HT-29 (cell line): ENCODE measurements at regions not wholly inside any gene's neighbourhood (a gene's known extent, or its start where the extent isn't known, plus 50 kb on each side); places are given as distances from the start of the nearest gene placed in this dataset.
"Not testable (repeated sequence)": the region's sequence is repeated elsewhere in the genome, so short reads cannot be mapped to it uniquely, and the experiment has no call there.

ENCODE experiments used
- DNase-seq: peaks from one replicate; pipeline ENCODE4 v3.0.0-alpha.2; 2015; ENCODE audit warnings: low spot score

DNA sequence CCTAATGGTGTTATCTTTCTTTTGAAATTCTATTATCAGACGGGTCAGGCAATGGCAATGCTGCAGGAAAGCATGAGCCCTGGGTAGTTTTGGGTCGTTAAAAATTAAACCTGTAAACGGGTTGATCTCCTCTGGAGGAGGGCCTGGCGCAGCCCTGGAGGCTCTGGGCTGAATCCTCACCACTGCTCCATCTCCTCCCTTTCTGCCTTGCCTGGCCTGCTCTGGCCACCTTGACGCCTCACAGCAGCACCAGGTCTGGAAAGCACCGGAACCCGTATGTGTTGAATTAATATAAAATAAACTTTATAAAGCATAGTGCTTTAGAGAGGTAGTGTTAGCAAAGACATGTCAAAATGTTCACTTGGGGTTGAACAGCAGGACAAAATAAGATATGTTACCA, 316.1 kb downstream of the LNPK start:
- DNase-seq = no peak

DNA sequence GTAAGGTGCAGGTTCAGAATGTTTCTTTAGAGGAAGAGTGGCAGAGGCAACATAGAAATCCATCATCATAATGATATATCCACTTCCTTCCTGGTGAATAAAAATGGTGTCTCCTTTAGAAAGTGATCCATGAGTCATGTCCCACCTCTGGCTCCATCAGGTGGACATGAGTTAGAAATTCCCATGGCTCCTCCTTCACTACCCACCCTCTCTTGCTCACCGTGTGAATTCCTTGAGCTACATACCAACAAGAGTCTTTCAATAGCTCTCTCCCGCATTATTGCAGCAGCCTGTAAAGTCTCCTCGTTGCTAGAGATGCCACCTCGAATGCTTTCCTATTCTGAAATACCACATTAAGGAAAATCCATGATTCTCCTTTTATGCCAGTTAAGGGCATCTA, 317.6 kb downstream of the LNPK start:
- peak; percentile 74 for DNase-seq

DNA sequence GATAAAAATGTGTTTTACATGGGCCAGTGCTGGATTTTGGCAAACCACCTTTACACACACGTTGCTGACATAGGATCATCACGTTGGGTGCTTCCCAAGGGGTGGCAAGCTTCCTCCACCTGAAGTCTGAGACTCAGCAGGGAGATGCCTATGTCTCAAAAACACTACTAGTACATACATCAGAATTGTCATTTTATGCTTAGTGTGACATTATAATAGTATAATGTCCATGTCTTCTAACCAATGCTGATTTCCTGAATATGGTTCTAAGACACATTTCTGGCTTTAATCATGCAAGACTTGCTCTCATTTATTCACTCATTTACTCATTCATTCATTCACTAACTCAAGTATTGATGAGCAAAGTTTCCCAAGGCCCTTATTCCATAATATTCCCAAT, 322.3 kb downstream of the LNPK start:
- no peak for DNase-seq

DNA sequence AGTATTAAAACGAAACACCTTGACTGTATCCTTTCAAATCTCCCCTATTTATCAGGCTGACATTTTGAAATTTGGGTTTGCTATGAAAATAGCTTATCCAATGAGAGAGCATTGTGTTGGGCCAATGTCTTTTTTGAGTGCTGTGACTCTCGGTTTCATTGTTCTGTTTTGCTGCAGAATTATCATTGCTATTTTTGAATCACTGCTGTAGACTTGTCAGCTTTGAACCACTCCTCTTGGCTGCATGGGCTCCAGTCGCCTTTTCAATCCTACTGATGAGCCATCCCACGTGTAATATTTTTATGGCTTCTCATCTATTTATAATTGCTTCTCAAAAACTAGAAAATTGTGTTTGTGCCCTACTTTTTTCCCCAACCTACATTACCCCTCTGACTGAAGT, 322.8 kb downstream of the LNPK start:
- no peak for DNase-seq

DNA sequence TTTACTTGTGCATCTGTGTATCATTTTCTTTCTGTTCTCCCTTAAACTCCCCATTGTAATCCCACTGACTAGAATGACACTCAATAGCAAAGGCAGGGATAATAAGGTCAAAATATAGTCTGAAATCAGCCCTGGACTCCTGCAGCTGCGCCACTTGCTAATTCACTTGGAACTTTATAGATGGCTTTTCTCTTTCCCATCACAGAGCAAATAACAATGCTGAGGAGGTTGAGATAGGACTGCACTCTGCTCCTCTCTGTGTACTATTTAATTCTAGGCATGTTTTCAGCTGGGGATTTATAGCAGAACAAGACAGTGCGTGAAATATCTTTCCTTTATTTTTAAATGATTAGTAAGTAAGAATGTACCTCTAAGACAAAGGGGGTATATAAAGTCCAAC, 324.2 kb downstream of the LNPK start:
- no peak for DNase-seq

DNA sequence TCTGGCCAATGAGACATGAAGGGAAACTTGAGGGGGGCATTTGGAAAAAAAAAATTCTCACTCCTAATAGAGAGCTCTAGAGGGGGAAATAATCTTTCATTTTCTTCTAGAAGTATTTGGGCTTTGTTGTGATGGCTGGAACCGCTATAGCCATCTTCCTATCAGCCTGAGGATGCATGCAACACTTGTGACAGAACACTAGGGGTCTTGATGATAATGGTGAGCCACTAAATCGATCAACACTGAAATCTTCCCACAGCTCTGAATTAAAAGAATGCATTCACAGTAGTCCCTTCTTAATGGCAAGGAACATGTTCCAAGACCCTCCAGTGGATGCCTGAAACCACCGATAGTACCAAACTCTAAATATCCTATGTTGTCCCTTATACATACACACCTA, 325.3 kb downstream of the LNPK start:
- no peak for DNase-seq

DNA sequence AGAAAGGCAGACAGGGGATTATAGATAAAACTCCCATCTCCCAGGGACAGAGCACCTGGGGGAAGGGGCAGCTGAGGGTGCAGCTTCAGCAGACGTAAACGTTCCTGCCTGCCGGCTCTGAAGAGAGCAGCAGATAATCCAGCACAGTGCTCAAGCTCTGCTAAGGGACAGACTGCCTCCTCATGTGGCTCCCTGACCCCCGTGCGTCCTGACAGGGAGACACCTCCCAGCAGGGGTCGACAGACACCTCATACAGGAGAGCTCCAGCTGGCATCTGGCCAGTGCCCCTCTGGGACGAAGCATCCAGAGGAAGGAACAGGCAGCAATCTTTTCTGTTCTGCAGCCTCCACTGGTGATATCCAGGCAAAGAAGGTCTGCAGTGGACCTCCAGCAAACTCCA, 333.3 kb downstream of the LNPK start:
- not testable (repeated sequence) for DNase-seq

DNA sequence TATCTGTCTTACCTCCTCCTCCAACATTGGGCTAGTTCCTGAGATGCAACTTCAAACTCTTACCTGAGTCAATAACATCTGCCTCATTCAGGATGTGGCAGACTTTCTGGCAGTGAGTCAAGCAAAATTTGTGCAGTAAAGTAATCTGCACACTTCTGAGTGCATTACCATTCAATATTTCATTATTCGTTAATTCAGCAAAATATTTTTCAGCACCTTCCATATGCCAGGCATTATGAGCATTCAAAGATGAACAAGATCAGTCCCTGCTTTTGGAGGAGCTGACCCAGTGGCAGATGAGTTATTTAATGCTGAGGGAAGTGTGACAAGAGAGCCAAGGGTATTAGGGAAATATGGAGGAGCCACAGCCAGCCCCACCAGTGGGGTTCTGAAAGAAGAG, 339.7 kb downstream of the LNPK start:
- DNase-seq = no peak

DNA sequence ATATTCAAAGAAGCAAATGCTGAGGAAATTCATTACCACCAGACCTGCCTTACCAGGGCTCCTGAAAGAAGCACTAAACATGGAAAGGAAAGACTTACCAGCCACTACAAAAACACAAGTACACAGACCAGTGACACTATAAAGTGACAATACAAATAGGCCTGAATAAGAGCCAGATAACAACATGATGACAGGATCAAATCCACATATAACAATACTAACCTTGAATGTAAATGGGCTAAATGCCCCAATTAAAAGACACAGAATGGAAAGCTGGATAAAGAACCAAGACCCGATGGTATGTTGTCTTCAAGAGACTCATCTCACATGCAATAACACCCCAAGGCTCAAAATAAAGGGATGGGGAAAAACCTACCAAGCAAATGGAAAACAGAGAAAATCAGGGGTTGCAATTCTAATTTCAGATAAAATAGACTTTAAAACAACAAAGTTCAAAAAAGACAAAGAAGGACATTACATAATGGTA, 353.4 kb downstream of the LNPK start:
- DNase-seq = no peak

DNA sequence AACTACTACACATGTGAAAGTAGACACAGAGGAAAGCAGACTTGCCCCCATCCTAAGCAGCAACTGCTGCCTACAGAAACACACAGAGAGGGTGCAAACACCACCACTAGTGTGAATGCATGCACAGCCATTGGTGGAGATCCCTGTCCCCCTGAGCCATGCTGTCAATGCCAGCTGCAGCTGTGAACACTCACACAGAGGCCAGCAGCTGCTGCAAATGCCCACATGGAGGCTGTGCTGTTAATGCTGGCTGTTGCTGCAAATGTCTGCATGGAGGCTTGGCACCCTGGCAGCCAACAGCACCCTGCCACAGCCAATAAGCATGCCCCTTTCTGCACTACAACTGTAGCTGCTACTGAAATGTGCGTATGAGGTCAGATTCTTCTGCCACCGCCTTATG, 355.0 kb downstream of the LNPK start:
- no peak for DNase-seq

DNA sequence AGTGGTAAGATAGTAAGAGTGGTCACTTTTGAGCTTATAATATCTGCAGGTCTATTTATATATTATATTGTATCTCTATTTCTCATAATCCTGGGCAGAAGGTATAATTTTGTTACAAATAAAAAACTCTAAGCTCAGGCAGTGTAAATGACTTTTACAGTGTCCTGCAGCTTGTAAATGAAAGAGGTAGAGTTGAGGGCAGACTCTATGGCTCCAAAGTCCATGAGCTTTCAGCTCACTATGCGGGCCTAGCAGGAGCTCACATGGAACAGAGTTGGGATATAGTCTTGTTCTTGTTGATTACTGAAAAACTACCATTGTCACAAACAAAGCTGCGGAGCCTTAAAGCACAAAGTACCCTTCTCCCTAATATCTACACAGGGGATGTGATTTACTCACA, 361.4 kb downstream of the LNPK start:
- no peak for DNase-seq

DNA sequence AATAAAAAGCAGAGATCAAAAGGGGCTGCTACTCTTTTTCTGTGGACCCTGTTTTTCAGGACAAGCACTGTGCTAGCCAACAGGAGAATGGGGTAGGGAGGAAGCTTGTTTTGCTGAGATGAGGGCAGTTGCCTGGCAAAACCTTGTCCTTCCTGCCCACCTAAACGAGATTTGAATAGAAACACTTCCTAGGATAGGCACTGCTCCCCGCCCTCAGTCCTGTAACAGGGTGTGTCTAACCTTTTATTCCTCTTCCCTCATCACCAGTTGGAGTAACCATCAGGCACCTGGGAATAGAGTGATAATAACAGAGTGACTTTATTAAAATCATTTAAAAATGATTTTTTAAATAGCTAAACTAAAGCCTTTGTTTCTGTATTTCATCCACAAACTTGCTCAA, 368.8 kb downstream of the LNPK start:
- no peak for DNase-seq

DNA sequence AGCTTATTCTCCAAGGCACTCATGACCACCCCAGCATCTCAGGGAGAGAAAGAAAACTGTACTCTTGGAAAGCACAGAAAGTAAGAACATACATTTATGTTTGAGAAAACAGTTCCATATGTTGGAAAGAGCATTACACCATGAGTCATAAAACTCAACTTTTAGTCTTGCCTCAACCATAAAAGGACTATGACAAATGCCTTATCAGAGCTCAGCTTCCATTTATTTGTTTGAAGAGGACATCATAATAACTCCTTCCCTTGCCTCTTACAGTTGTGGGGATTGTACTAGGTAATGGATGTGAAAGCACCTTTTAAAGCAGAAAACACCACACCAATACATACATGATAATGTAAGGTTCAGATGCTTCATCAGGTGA, 370.8 kb downstream of the LNPK start:
- DNase-seq = peak; percentile 10

DNA sequence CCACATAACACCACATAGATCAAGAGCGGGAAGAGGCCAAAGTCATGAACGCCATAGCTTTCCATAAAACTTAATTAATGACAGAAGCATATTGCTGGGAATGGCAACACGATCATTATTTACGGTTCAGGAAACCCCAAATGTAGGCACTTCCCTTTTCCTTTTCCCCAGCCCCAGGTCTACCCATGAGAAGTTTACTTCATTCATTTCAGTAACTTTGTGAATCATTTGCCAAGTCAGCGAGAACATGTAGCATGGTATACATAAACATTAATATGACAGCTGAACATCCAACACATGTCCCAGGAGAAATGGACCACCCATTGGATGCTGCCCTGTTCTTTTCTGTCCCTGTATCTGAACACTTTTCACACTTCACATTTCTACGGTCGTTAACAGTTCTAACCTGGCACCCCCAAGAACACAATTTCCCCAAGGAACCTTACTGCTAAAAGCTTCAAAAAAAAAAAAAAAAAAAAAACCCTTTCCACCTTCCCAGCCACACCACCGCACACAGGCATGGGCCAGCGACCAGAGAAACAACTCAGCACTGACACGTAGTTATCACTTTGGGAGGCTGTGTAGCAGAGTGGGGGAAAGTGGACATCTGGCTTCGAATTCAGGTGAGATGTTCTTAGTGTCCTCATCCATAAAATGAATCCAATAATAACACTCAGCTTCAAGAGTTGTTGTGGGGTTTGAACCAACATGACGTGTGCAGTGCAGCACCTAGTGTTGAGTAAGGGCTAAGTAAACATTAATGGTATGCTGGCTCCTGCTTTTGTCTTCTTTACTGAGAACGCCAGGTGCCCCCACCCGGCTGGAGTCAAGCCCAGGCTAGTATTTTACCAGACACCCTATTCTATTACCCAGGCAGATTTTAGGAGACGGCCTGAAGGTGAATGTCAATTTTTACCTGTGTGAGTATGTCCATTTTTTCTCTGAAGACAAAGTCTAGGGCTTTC, 371.5 kb downstream of the LNPK start:
- peak; percentile 12 for DNase-seq

DNA sequence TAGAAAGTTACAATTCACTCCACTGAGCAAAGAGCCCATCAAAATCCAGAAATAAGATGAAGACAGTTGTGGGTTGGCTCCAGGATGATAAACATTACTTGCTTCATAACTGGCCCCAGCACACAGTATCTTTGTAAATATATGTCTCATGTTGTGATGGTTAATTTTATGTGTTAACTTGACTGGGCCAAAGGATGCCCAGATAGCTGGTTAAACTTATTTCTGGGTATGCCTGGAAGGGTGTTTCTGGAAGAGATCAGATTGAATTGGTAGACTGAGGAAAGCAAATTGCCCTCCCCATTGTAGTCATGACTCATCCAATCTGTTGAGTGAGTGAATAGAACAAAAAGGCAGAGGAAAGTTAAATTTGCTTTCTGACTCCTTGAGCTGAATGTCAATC, 373.8 kb downstream of the LNPK start:
- DNase-seq = no peak

DNA sequence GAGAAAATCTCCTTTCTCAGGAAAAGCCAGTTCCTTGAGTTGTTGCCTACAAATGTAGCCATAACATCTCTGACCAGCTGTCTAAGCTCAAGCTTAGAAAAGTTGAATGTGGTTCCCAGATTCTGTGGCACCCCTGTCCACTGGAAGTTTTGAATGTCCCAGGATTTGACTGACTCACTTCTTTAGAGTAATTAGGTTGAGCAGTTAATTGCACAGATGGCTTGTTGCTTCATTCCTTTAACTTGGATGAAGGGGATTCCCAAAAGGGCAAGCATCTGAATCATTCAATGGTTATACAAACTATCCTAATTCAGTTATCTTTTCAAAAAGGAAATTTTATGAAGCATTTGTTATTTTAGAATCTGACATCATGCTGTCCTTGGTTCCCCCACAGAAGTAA, 374.7 kb downstream of the LNPK start:
- DNase-seq = no peak

DNA sequence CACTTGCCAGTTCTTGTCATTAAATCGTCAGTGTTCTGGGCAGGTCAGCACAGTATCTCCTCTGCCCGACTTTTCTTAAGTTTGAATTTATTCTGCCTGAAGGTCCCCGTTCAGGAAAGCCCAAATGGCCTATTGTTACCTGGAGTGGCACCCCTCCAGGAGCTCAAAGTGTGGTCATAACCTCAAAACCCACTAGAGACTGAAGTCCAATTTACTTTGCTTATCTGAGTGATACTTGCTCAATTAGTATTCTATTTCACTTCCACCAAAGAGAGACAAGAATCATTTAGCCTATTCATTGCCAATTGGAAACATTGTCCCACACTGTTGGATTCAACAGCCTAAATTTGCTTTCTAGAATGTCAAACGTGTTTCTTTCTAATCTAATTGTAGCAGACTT, 375.3 kb downstream of the LNPK start:
- DNase-seq = no peak

DNA sequence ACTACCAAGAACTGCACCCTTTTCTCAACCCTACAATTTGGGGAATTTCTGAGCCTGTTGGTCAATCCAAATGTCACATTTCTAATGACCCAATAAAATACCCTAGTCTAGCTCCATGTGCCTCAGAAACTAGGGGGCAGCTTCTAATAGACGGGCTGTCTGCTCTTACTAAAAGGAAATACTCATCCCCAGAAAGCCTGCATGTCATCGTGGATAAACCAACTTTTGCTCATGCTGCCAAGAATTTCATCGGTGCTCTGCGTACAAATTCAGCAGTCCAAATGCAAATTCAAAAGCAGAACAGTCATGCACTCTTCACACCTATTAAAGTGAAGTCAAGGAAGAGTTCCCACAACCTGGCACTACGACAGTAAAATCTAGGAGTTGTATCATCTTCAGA, 377.3 kb downstream of the LNPK start:
- DNase-seq = no peak

DNA sequence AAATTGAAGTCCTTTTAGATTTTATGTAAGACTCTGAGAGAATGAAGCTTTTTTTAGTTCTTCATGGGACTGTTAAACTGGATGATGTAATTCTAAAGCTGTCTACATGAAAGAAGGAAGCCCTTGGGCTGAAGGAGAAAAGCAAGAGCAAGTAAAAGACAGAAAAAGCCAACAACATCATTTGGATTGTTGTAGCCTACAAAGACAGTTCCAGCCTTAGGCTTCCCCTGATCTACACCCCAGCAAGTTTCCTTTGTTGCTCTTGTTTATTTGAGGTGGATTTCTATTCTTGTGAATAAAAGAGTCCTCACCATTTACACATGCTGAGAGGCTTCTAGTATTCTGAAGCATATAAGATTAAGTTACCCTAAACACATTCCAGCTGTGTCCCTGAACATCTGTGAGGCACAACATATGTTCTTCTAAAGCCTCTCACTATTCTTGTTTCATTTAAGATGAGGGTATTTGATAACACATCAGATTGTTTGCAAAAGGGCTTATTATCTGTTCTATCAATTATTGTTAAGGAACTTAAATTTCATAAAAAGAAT, 377.8 kb downstream of the LNPK start:
- DNase-seq = no peak

DNA sequence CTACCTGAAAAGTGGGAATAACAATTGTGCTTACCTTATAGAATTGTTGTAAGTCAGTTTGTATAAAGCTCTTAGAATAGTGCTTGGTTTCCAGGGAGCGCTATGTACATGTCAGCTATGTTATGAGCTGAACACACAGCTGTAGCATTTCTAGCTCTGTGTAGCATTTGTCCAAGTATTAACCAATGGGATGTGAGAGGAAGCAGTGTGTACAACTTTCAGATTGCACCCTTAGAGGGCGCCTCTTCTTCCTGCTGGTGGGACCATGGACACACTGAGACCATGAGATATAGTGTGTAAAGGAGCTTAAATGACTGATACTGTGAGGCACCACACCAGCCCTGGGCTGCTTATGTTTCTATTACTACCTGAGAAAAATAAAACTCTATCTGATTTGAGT, 380.2 kb downstream of the LNPK start:
- DNase-seq = no peak

DNA sequence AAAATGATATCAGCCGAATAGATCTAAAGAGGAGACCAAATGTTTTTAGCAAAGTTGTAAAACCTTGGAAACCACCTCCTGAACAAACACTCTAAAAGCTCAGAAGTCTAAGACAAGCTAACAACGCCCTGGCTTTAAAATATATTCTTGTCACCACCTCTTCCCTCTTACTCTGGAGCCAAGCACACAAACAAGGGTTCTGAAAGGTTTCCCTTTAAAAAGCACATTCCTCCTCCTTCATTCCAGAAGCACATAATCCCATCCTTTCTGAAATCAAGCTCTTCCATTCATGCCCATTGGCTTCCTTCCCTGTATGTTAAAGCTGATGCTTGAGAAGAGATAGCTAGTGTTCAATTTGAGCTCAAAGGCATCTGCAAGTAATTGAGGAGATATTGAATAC, 382.0 kb downstream of the LNPK start:
- peak; percentile 82 for DNase-seq

DNA sequence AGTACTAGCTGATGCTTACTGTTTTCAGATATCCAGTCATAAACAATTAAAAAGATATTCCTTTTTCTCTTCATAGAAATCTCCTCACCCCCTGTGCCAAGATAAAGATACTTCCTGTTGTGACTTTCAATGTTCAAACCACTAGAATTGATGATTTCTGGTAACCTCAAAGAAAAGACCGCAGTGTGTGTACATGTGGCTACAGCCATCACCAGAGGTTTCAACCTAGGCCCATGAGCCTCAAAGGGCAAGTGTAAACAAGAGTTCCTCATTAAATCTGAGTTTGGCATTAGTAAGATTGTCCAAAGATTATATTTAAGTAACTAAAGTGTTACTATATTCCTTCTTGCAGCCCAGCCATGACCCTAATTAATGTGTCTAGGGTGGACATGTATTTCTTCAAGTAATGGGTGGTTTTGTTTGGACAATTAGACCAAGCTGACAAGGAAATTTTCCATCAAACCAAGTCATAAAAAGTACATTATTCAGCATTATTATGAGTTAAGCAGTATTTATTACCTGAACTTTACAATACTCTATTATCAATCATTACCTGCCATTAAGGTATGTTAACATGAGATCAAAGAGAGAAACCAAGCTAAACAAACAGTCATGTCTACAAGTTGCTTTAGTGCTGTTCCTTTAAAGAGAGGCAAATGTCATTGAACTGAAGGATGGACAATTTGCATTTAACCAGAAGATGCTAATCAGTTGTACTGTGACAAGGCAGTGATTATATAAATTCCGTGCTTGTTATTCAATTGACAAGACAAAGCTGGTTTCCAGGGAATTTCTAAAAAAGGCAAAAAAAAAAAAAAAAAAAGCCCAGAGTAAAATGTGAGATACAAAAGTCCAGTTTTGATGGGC, 382.7 kb downstream of the LNPK start:
- peak; percentile 85 for DNase-seq
